ENCODE measurements at regions not wholly inside any gene's neighbourhood (a gene's known extent, or its start where the extent isn't known, plus 50 kb on each side); places are given as distances from the start of the nearest gene placed in this dataset.

DNA sequence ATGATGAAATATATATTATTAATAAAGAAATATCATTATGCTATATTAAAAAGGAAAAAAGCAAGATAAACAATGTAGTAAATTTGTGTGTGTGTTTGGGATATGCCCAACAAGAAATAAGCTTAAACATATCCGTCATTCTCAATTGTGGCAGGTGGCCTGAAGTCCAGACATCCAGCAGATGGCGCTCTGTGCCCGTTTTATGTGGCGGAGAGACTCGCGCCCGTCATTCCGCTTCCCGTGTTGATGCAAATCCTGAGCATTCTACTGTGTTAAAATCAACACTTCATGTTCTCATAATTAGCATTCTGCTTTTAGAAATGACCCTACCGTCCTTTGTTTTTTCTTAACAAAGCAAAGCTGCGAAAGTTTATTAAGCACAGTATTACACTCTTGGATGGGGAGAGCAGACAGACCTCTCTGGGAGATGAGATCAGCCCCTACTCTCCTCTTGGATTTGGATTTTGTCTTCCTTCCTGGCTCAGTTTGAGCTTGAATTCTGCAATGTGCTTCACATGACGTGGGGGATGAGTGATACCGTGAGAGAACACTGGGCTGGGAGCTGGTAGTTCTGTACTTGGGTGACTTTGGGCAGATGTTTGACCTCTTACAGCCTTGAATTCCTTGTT, 125.8 kb downstream of the MCHR2 start:
- DNase-seq (ENCODE audit: low read depth in 2 of 2): peak; percentile 27 to 29

All from fibroblast of skin of left biceps (primary cell).